HG03378 (cell line): ENCODE measurements at regions not wholly inside any gene's neighbourhood (a gene's known extent, or its start where the extent isn't known, plus 50 kb on each side); places are given as distances from the start of the nearest gene placed in this dataset.
A peak's percentile ranks its signal among the peaks of the same experiment; 100 is the strongest.

ENCODE experiments used
- ATAC-seq: cut with Tn5 transposase; IDR thresholded peaks from one replicate; pipeline ENCODE4 v1.9.1; 2021; ENCODE audit warnings: mild to moderate bottlenecking, moderate library complexity; ENCODE audit not compliant: unreplicated experiment

- ATAC-seq, result no peak
These were observed 824.6 kb downstream of the TUSC7 start for GRCh38 chr3:117534138-117534537.

- ATAC-seq, result no peak
These were observed 826.4 kb downstream of the TUSC7 start for GRCh38 chr3:117536006-117536405.

- ATAC-seq, result no peak
These were observed 828.4 kb downstream of the TUSC7 start for GRCh38 chr3:117537949-117538348.

- no peak for ATAC-seq
These were observed 830.1 kb downstream of the TUSC7 start for GRCh38 chr3:117539729-117540128.

- no peak for ATAC-seq
These were observed 831.0 kb downstream of the TUSC7 start for GRCh38 chr3:117540597-117540996.

GRCh38 chr3:117541721-117542120, 832.1 kb downstream of the TUSC7 start:
- ATAC-seq, result no peak

- no peak for ATAC-seq
These were observed 833.9 kb downstream of the TUSC7 start for GRCh38 chr3:117543521-117543920.

- no peak for ATAC-seq
These were observed 835.9 kb downstream of the TUSC7 start for GRCh38 chr3:117545484-117545883.

- no peak for ATAC-seq
These were observed 838.5 kb downstream of the TUSC7 start for GRCh38 chr3:117547956-117548550.

- no peak for ATAC-seq
These were observed 839.0 kb downstream of the TUSC7 start for GRCh38 chr3:117548600-117548999.

GRCh38 chr3:117549716-117550115, 840.1 kb downstream of the TUSC7 start:
- no peak for ATAC-seq

GRCh38 chr3:117550766-117551165, 841.2 kb downstream of the TUSC7 start:
- ATAC-seq, result no peak

- peak; percentile 98 for ATAC-seq
These were observed 843.9 kb downstream of the TUSC7 start for GRCh38 chr3:117553461-117553860.

GRCh38 chr3:117556646-117557407, 847.2 kb downstream of the TUSC7 start:
- ATAC-seq, result no peak

GRCh38 chr3:117557464-117558090, 848.0 kb downstream of the TUSC7 start:
- no peak for ATAC-seq

GRCh38 chr3:117558681-117559080, 849.1 kb downstream of the TUSC7 start:
- no peak for ATAC-seq

- no peak for ATAC-seq
These were observed 852.4 kb downstream of the TUSC7 start for GRCh38 chr3:117562000-117562399.

GRCh38 chr3:117563063-117563462, 853.5 kb downstream of the TUSC7 start:
- ATAC-seq, result no peak

GRCh38 chr3:117565777-117566176, 856.2 kb downstream of the TUSC7 start:
- ATAC-seq, result no peak

GRCh38 chr3:117566926-117567325, 857.3 kb downstream of the TUSC7 start:
- no peak for ATAC-seq

GRCh38 chr3:117567382-117567781, 857.8 kb downstream of the TUSC7 start:
- ATAC-seq, result no peak

- ATAC-seq, result no peak
These were observed 858.3 kb downstream of the TUSC7 start for GRCh38 chr3:117567906-117568305.
